CD4-positive, alpha-beta T cell treated with Interleukin-4 for 4 hours (primary cell): ENCODE measurements at regions not wholly inside any gene's neighbourhood (a gene's known extent, or its start where the extent isn't known, plus 50 kb on each side); places are given as distances from the start of the nearest gene placed in this dataset.

Experiments
- DNase-seq: peaks from one replicate; pipeline ENCODE4 v3.0.0-alpha.2; 2020

DNA sequence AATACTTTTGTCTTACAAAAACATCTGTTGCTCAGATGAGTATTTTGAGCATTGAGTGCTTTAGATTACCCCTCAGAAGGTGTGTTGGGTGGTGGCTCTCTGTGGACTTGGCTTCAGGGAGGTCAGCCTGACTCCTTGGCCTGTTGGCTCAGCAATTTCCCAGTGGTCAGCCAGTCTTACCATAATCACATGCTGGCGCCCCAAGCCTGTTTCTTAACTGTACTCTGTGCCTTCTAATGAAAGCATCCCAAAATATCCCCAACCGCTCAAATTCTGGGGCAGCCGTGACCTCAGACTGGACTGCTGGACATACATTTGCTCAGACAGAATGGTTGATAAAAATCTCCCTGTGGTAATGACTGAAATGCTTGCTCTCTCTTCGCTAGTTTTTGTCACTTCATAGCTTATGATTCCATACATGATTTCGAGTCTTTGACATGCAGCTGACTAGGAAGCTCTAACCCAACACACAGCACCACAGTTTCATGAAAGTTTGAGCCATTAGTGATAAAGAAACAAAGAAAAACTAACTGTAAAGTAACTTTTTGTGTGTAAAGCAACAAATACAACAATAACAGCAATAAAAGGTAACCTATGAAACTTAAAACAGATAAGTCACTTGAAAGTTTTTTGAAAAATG lies 562.2 kb upstream of the MEF2C start:
- no peak for DNase-seq

DNA sequence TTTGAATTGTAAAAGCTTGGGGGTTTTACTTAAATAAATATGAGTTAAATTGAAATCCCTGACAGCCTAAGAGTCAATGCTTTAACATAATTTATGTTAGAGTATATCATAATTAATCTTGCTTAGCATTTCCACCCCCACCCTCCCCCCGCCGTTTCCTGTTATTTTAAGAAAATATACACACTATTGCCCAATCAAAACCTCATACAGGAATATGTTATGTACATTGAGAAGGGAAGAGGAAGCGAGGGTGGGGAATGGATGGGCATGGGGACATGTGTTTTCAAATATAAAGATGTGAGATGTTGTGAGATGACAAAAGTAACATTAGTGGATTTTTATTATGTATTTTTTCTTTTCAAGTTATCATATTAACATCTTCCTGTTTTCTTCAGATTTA lies 561.1 kb upstream of the MEF2C start:
- DNase-seq: no peak

DNA sequence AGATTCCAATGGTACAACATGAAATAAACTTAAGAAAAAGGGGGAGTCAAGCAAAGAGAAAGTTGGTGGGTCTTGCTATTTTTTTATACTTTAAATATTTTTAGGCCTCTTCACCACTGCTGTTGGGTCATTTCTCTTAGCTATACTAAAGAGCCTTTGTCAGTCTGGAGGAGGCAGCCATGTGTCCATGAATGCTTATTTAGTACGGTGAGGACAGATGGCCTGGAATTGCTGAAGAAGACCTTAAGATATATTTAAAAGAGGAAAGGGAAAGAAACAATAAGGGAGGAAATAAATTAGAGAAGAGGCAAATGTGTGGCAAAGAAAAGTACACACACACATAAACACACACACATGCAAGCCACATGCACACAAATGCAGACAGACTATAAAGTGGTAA lies 560.5 kb upstream of the MEF2C start:
- no peak for DNase-seq

DNA sequence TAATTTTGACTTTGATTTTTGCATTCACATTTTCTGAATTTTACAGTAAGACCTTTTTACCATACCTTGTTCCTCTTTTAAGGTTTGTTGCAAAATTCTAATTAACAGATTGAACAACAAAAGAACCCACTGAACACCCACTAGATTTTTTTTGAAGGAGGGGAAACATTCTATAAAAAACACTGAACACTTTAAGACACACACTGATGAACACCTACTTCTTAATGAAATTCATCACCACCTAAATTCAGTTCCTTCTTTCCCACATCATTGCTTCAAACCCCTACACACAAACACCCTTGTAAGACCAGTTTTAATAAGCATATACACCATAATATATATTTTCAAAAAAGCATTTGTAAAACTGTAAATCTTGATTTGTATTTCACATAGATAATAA lies 559.0 kb upstream of the MEF2C start:
- no peak for DNase-seq

DNA sequence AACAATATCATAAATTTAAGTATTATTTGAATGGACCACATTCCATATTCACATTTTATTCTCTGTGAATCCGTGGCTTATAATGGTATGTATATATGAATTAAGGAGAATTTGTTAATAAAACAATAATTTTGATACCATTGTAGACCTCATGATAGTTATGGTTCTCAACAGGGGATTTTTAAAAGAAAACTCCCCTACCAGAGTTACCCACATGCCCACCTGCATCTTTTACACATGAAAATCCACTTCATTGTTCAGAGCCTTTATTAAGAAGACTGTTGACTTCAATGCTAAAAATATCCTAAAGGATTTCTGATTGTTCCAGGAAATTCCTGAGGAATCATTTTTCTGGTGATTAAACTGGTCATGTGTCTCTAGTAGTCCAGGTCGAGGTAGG lies 557.7 kb upstream of the MEF2C start:
- DNase-seq: no peak

DNA sequence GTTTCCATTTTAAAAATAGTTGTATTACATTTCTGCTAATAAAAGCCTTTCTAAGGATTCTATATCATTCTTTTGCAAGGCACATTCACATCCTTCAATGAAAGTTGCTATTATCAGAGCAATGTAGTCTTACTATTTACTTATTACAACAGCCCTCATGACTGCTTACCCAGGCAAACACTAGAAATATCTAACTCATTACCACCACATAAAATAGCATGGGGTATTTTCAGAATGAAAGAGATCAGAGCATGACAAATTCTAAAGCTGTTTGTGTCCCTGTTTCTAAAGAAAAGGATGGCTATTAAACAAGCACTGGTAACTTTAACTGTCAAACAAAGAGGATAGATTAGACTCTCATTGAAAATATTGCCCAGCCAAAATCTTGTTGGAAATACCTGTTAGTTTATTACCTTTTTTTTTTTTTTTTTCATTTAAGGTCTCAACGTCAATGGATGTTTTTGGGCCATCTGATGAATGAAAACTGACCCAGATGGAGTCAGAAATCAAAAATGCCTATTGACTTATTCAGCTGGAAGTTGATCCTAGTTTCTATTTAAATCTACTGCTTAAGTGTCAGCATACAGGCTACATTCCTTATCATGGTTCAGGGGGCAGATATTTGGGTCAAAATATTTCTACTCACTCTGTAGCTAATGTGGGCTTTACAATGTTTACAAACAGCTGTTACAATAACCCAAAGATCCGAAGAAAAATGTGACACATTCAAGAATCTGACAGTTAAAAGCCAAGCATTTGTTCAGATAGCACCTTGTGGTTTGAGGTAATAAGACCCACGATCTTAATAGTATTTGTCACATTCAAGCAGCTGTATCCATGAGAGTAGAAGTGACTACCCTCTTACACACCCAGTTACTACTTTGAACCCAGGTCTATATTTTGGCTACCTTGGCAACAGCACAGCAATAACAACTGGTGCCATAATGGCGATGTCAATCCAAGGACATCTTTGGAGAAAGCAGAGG lies 554.8 kb upstream of the MEF2C start:
- no peak for DNase-seq

DNA sequence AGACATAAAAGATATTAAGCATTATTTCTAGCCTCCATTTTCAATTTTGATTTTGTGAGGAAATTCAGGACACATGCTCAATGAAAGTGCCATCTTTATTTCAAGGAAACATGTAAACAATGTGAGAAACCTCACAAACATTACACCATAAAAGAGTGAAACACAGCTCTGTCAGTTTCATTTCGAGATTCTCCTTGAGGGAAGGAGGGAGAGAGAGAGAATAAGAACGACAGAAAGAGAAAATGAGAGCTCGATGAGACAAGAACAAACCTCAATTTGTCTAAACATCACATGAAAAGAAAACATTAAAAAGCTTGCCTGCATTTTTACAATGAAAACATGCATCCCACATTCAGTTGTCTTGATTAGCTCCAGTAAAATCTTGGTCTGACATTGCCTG lies 553.5 kb upstream of the MEF2C start:
- no peak for DNase-seq

DNA sequence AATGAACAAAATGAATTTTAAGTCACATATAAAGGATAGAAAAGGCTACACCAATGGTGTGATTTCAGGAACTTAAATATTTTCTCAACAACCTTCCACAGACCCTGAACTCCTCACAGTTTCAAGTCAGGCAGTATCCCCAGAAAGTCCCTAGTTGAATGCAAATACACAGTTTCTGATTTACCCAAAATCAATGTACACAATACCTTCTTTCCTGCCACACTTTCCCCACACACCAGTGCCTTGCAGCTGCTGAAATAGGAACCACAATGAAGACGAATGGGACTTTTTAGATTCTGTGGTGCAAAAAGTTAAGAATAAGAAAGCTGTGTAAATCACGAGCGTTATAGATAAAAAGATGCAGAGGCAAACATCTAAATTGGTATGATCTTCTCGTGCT lies 552.4 kb upstream of the MEF2C start:
- DNase-seq: no peak

DNA sequence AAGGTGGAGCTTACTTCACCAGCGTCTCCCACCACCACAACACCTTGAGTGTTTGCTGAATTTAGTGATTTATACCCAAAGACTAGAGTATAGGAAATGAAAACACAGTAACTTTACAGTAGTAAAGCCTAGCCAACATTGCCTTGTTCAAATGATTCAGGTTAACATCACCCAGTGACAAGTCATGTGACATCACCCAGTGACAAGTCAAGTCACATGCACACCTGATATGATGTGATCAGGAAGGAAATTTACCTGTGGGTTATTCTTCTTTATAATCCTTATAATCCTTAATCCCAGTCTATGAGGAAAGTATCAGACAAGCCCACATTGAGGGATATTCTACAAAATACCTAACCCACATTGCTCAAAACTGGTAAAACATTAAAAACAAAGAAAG lies 545.6 kb upstream of the MEF2C start:
- no peak for DNase-seq

DNA sequence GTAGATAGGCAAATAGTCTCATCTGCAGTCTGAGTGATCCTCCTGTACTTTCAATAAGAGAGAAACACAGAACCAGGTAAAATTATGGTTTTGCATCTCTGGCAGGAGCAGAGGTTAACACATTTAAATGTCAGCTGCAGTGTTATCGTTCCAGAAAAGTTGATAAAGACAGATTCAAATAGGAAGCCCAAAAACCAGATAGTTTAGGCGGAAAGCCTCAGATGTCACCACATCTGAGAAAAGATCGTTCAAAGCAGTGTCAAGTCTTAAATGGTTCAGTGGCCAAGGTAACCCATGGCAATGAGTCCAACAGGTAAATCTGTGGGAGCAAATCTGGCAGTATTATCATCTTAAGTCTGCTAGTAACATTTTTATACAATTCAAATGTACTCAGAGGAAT lies 542.1 kb upstream of the MEF2C start:
- no peak for DNase-seq

DNA sequence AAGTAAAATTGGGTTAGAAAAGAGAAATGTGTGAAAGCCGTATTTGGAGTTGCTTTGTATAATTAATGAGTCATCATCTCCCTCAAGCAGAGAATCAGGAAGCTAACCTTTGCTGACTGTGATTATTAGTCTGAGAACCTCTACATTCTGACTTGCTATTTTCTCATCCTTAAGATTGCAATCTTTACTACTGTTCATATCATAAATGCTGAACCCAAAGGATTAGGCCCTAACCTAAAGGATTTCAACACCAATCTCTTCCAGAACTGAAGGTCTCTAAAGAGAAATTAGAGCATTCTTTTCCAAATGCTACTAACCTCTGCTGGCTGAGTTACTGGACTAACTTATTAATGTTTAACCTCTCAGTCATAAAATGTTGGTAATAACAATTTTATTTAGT lies 538.1 kb upstream of the MEF2C start:
- no peak for DNase-seq

DNA sequence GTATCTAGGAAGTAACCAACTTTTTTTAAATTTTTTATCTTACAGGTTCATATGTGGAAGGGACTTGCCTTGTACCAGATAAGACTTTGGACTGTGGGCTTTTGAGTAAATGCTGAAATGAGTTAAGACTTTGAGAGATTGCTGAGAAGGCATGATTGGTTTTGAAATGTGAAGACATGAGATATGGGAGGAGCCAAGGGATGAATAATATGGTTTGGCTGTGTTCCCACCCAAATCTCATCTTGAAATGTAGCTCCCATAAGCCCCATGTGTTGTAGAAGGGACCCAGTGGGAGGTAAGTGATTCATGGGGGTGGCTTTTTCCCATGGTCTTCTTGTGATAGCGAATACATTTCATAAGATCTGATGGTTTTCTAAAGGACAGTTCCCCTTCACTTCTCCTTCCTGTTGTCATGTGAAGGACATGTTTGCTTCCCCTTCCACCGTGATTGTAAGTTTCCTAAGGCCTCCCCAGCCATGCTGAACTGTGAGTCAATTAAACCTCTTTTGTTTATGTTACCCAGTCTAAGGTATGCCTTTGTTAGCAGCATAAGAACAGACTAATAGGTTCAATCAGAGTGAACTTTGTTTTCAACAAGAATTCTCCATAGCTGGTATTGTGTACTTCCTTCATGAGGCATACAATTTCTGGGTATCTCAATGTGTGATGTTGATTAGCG lies 535.6 kb upstream of the MEF2C start:
- no peak for DNase-seq

DNA sequence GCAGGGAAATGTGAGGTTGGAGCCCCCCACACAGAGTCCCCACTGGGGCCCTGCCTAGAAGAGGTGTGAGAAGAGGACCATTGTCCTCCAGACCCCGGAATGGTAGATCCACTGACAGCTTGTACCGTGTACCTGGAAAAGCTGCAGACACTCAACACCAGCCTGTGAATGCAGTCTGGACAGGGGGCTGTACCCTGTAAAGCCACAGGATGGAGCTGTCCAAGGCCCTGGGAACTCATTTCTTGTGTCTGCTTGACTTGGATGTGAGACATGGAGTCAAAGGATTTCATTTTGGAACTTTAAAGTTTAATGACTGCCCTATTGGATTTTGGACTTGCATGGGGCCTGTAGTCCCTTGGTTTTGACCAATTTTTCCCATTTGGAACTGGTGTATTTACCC lies 535.0 kb upstream of the MEF2C start:
- no peak for DNase-seq

DNA sequence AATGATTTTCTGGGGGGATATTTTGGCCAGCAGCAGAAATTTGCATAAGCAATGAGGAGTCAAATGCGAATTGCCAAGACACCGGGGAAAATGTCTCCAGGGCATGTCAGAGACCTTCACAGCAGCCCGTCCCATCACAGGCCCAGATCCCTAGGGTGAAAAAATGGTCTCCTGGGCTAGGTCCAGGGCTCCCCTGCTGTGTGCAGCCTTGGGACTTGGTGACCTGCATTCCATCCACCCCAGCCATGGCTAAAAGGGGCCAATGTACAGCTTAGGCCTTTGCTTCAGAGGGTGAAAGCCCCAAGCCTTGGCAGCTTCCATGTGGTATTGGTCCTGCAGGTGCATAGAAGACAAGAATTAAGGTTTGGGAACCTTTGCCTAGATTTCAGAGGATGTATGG lies 534.5 kb upstream of the MEF2C start:
- no peak for DNase-seq

DNA sequence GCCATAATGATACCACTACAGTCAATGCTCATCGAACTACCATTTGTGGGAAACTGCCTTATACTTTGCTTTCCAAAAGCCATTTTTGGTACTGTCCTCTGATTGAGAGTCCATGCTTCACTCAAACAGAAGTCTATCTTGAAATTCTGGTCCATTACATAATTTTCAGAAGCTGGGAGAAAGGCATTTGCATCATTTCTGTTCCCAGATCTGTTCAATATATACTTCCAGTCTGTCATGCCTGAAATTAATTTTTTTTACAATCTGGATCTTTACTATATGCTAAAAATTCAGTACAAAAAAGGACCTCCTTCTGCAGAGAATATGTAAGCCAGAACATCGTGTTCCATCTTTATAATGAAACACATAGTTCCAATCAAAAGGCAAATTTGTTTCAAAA lies 528.9 kb upstream of the MEF2C start:
- DNase-seq: no peak

DNA sequence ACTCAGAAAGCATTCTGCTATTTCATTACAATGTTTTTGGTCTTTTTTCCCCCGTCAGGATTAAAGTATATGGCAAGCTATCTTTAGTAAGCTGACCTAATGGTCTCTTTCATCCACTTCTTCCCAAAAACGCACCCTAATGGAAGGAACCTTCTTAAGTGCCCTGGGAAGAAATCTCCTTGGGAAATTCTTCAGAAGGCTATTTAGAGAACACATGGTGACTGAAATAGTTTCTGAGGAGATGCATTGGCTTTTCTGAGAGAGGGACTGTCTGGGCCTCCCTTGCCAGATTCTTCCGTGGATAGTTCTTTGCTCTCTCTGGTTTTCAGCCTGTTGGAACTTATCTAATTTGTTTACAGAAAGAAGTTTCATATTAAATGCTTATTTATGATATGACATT lies 524.1 kb upstream of the MEF2C start:
- no peak for DNase-seq

DNA sequence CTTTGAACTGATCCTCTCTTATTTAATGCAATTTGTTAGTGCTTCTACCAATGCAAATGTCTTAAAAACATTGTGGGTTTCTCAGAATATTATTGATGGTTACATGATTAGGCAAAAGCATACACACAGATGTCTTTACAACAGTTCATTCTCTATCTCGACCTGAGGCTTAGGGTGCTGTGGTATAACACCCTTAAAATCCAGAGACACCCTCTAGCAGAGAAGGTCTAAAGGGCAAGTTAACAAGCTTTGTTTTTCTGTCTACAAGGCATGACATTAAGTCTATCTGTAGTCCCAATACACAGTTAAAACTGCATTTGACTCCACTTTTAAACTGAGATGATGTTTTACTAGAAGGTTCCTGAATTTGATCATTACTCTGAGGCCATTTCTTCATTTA lies 518.7 kb upstream of the MEF2C start:
- no peak for DNase-seq

DNA sequence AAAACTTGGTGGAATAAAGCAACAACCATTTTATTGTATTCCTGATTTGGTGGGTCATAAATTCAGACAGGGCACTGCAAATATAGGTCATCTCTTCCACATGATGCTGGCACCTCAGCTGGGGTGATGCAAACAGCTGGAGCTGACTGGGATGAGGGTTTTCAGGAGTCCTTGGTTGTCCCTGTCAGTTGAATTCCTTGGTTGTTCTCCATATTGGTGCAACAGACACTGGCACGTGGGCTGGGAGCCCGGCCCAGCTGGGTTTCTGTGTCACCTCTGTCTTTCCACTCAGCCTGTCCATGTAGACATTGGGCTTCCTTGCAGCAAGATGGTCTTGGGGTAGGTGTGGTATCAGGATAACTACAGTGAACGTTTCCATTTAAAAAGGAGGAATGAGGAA lies 518.0 kb upstream of the MEF2C start:
- DNase-seq: no peak

DNA sequence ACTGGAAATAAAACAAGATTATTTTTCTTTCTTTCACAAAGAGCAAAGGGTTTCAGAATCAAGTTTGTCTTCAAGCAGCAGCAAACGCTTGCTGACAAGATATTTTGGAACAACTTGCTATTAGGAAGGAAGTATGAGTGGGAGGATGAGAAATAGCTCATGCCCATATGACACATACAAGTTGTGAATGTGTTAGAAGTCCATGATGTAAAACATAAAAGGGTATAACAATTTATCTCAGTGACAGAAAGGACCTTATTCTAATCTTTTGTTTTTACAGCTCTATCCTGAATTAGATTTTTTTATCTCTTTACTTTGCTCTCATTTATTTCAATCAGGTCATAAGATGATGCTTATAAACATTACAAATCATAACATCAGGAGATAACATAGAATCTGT lies 516.6 kb upstream of the MEF2C start:
- no peak for DNase-seq

DNA sequence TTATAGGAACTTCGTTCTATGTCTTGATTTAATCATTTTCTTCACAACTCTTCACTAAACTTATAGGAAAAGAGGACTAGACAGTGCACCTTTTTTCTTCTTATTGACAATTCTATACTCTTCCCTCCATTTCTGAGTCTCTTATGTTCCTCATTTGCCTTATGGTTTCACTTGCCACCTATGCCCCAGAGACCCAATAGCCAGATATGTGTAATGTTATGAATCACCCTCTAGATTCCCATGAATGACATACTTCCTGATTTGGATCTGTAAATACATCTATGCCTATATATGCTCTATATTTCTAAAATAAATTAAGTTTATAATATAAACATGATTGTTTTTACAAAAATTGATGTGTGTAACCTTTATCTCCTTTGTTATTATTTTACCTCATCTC lies 514.1 kb upstream of the MEF2C start:
- DNase-seq: no peak

DNA sequence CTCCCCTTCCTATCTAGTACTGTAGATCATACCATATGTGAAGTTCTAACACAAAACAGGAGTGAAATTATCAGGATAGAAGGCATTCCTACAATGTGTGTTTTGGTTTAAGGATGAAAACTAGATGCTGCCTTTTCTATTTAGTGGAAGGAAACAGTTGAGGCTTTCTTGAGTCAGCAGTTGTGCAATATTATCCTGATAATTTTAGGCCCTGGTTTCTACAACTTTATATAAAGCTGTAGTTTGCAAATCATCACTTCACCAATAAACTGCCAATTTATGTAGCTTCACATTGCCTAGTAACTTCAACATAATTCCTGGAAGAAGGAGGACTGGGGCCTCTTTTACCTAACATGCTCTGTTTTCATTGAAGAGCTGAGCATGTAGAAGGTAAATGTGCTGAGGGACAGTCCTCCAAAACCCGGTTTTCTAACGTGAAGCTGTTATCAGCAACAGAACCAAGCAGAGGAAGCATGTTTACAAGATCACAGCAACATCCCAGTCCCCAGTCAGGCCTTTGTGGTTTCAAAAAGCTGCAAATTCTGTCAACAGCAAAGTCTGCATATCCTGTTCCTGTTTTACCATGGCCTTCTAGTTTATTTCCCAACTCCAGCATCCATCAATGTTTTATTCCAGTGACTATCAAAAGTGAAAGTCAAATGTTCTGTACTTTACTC lies 513.4 kb upstream of the MEF2C start:
- no peak for DNase-seq

DNA sequence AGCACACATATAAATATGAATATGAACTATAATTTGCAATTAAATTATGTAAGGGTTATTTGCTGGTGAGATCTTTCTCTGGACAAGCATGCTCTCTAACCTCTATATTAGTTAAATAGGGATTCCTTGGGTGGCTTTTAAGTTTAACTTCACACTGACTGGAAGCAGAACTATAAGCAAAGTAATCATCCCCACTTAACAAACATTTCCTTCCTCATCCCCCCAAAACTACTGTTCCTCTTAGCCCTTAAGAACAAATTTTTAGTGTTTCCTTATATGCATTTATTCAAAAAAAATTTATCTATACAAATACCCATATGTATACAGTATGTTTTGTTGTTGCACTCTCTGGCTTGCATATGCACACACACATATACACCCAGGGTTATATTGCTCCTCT lies 512.1 kb upstream of the MEF2C start:
- no peak for DNase-seq

DNA sequence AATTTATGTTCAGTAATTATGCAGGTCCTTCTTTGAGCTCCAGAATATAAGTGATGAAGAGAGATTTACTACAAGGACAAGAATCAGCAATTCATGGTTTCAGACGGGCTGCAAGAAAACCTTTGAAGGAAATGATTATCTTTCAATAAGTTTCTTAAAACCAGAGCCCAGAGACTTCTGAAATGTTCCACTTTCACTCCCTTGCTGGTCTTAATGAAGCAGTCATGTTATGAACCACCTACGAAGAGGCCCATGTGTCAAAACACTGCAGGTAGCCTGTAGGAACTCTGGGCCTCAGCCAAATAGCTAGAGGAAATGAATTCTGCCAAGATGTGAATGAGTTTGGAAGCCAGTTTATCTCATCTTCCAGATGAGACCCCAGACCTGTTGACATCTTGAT lies 505.9 kb upstream of the MEF2C start:
- no peak for DNase-seq

DNA sequence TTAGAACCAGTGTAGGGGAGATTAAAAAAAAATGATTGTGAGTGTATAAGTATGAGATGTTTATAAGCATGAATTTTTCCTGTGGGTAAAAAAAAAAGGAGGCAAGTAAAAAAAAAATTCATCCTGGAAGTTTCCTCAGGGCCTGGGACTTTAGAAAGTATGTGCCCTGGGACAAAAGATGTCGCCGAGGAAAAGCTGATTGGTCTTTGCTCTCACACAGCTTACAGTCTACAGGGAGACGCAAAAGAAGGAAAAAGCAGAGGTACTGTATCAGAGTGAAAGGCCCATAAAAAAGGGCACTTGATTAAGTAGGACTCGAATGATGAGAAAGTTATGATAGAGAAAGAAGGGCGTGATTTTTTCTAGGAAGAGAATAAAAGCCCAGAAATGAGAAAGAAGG lies 501.4 kb upstream of the MEF2C start:
- no peak for DNase-seq
